GM12878 (cell line): ENCODE measurements at regions not wholly inside any gene's neighbourhood (a gene's known extent, or its start where the extent isn't known, plus 50 kb on each side); places are given as distances from the start of the nearest gene placed in this dataset.

ENCODE experiments used
- ATAC-seq: fragments of 200-7000 bp; cut with Tn5 transposase; 3 replicates; pipeline ENCODE4 v1.9.1; 2020; ENCODE audit warnings: mild to moderate bottlenecking, moderate library complexity
- BruUV-seq: library from RNA; stranded (reverse); fragments of 400-500 nt; replicated peaks from 2 replicates; lab custom pipeline; 2021; lab: Mats Ljungman, UMichigan
- CTCF ChIA-PET: fragments of 300-600 bp; sonication (Branson Sonifier 250); formaldehyde crosslinking; extraction: SDS; loops from one replicate; lab custom pipeline; 2021; ENCODE audit warnings: inconsistent platforms; lab: Yijun Ruan, JAX
- POLR2A ChIA-PET: fragments of 350-600 bp; formaldehyde crosslinking; extraction: SDS; loops from one replicate; lab custom pipeline; 2021; ENCODE audit warnings: inconsistent platforms; lab: Charles Lee
- RAD21 ChIA-PET: fragments of 300-600 bp; sonication (Branson Sonifier 250); formaldehyde crosslinking; loops from one replicate; lab custom pipeline; 2023; ENCODE audit warnings: antibody characterized with exemption; ENCODE audit not compliant: unreplicated experiment; lab: Charles Lee
- SMC1A ChIA-PET: fragments of 300-600 bp; sonication (Branson Sonifier 250); formaldehyde crosslinking; loops from one replicate; lab custom pipeline; 2023; ENCODE audit not compliant: unreplicated experiment, uncharacterized antibody; lab: Charles Lee
- DNase-seq: peaks from one replicate; pipeline ENCODE4 v3.0.0-alpha.2; 2011; ENCODE audit warnings: low read depth, low spot score
- FAIRE-seq: peaks from 3 replicates; lab custom pipeline; 2011; peaks lifted over from hg19 to GRCh38; lab: Jason Lieb, UNC
- H2AFZ ChIP-seq: 2 replicates; pipeline ENCODE4 v1.6.0; 2011; ENCODE audit warnings: low read depth, low read length, control low read depth; ENCODE audit not compliant: control insufficient read depth
- H3K27ac ChIP-seq: 2 replicates; pipeline ENCODE4 v1.5.1; 2011; ENCODE audit warnings: control low read depth; ENCODE audit not compliant: control insufficient read depth, insufficient read depth
- H3K27me3 ChIP-seq, 2 experiments: replicated peaks in 1 of 2; 2 replicates each; pipeline versions ENCODE4 v1.6.0 to v1.6.1; 2011; ENCODE audit warnings: low read length in 1 of 2; ENCODE audit not compliant: control insufficient read depth in 2 of 2, insufficient read depth in 2 of 2
- H3K36me3 ChIP-seq, 2 experiments: 2 replicates each; pipeline ENCODE4 v1.5.1; 2011; ENCODE audit warnings: low read length in 1 of 2; ENCODE audit not compliant: control insufficient read depth in 2 of 2, insufficient read depth in 2 of 2
- H3K4me1 ChIP-seq: 2 replicates; pipeline ENCODE4 v1.6.1; 2011; ENCODE audit warnings: mild to moderate bottlenecking, low read length, moderate library complexity, mixed read lengths; ENCODE audit not compliant: control insufficient read depth, insufficient read depth
- H3K4me2 ChIP-seq: 2 replicates; pipeline ENCODE4 v1.6.0; 2011; ENCODE audit warnings: control low read depth; ENCODE audit not compliant: control insufficient read depth, insufficient read depth
- H3K4me3 ChIP-seq: fragments of 200-600 bp; sonication (generic); 2 replicates; pipeline ENCODE4 v1.5.1; 2016
- H3K79me2 ChIP-seq: 2 replicates; pipeline ENCODE4 v1.6.0; 2011; ENCODE audit warnings: low read length; ENCODE audit not compliant: control insufficient read depth, insufficient read depth
- H3K9ac ChIP-seq: 2 replicates; pipeline ENCODE4 v1.8.0; 2011; ENCODE audit warnings: low read length, control low read depth, mixed read lengths; ENCODE audit not compliant: control insufficient read depth, insufficient read depth
- H3K9me3 ChIP-seq: replicated peaks from 3 replicates; pipeline ENCODE4 v1.5.1; 2011; ENCODE audit warnings: mild to moderate bottlenecking, low read length; ENCODE audit not compliant: control insufficient read depth, insufficient read depth
- H4K20me1 ChIP-seq: 2 replicates; pipeline ENCODE4 v1.6.0; 2011; ENCODE audit not compliant: control insufficient read depth, insufficient read depth
- ATF2 ChIP-seq: IDR thresholded peaks from 2 replicates; pipeline ENCODE4 v1.6.1; 2012; ENCODE audit warnings: low read length, inconsistent platforms
- BMI1 ChIP-seq: fragments of 450-650 bp; IDR thresholded peaks from 2 replicates; pipeline ENCODE4 v1.6.1; 2016; ENCODE audit warnings: mild to moderate bottlenecking, moderate library complexity, borderline replicate concordance
- TARDBP ChIP-seq: IDR thresholded peaks from 2 replicates; pipeline ENCODE4 v1.6.1; 2016; ENCODE audit warnings: borderline replicate concordance
- USF2 ChIP-seq: IDR thresholded peaks from 2 replicates; pipeline ENCODE4 v1.6.1; 2011; ENCODE audit warnings: low read depth, low read length, improper control_type of control experiment, borderline replicate concordance
- WGBS: methylation state at CpG from one replicate; pipeline ENCODE4 v1.1.6; 2016; ENCODE audit warnings: low lambda C conversion rate; ENCODE audit not compliant: insufficient replicate concordance, insufficient coverage; ENCODE audit errors: missing lambda C conversion rate; 5-methylcytosine and 5-hydroxymethylcytosine counted together
- in situ Hi-C: fragments of 300-500 bp; cut with MboI; formaldehyde crosslinking; loops from 9 replicates; pipeline ENCODE4 v1.14.3; 2018; ENCODE audit warnings: mixed read lengths
- intact Hi-C: fragments of 100-400 bp; cut with micrococcal nuclease; formaldehyde crosslinking; loops from one replicate; pipeline ENCODE4 v1.14.2; 2022; ENCODE audit not compliant: unreplicated experiment
- TF ChIP-seq, protein P1 (sequence below): fragments of 450-650 bp; formaldehyde crosslinking; IDR thresholded peaks from 2 replicates; pipeline ENCODE4 v1.5.0; 2022; ENCODE audit warnings: mild to moderate bottlenecking, missing genetic modification characterization

DNA sequence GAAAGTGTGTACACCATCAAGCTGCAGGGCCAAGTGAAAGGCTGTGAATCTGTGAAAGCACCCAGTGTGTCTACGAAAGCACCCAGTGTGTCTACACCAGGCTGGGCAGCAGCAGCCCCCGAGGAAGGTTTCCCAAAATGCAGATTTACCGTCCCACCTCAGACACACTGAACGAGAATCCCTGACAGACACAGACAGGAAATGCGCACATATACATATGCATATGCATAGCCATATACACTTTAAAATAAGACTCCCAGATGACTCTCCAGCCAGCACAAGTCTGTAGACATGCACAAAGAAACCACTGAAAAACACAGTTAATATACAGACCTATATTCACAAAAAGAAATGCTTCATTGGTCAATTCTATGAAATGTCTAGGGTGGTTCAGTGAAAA, 155.5 kb upstream of the OPCML start (continued):
- TF ChIP-seq BMI1: no peak

- in situ Hi-C loops (no loop called here), intact Hi-C loops (no loop called here)
- no peak overlapping the region for H3K4me2 ChIP-seq
- TF ChIP-seq, protein P1, sequence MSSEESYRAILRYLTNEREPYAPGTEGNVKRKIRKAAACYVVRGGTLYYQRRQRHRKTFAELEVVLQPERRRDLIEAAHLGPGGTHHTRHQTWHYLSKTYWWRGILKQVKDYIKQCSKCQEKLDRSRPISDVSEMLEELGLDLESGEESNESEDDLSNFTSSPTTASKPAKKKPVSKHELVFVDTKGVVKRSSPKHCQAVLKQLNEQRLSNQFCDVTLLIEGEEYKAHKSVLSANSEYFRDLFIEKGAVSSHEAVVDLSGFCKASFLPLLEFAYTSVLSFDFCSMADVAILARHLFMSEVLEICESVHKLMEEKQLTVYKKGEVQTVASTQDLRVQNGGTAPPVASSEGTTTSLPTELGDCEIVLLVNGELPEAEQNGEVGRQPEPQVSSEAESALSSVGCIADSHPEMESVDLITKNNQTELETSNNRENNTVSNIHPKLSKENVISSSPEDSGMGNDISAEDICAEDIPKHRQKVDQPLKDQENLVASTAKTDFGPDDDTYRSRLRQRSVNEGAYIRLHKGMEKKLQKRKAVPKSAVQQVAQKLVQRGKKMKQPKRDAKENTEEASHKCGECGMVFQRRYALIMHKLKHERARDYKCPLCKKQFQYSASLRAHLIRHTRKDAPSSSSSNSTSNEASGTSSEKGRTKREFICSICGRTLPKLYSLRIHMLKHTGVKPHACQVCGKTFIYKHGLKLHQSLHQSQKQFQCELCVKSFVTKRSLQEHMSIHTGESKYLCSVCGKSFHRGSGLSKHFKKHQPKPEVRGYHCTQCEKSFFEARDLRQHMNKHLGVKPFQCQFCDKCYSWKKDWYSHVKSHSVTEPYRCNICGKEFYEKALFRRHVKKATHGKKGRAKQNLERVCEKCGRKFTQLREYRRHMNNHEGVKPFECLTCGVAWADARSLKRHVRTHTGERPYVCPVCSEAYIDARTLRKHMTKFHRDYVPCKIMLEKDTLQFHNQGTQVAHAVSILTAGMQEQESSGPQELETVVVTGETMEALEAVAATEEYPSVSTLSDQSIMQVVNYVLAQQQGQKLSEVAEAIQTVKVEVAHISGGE (CRISPR knock-in tag): no peak
- TF ChIP-seq ATF2 (no peak), USF2 (no peak), BMI1 (no peak), TARDBP (no peak)
- H3K9ac ChIP-seq: no peak overlapping the region
- ATAC-seq (no peak), FAIRE-seq (no peak), DNase-seq (no peak)
- no peak overlapping the region for H3K4me3 ChIP-seq
- BruUV-seq: no TSS peak
- H4K20me1 ChIP-seq: no peaks in the 10 kb centered on the region
- no peaks in the 10 kb centered on the region for H3K79me2 ChIP-seq
- WGBS: 0% methylated on average over 6 of the region's 6 CpGs
- no peaks in the 10 kb centered on the region for H3K9me3 ChIP-seq
- ChIA-PET RAD21 (no interaction called here), POLR2A (no interaction called here), SMC1A (no interaction called here), CTCF (no interaction called here)
- peaks cover 0 to 2% of the 10 kb centered on the region in 2 experiments; a peak in 2 of 4 replicates for H3K27me3 ChIP-seq
- no peaks in the 10 kb centered on the region for H3K36me3 ChIP-seq
- H3K4me1 ChIP-seq: no peaks in the 10 kb centered on the region
- no peak overlapping the region for H2AFZ ChIP-seq
- no peak overlapping the region for H3K27ac ChIP-seq
Measured at GRCh38 chr11:133681901-133682300, 149.6 kb upstream of the OPCML start.
